Osteoblast (primary cell): ENCODE measurements at regions not wholly inside any gene's neighbourhood (a gene's known extent, or its start where the extent isn't known, plus 50 kb on each side); places are given as distances from the start of the nearest gene placed in this dataset.

Experiments
- DNase-seq: peaks from one replicate; pipeline ENCODE4 v3.0.0; 2011; ENCODE audit warnings: low spot score, mixed read lengths; ENCODE audit not compliant: insufficient read length; ENCODE audit errors: missing footprints
- H2AFZ ChIP-seq: 2 replicates; pipeline ENCODE4 v1.6.0; 2011; ENCODE audit warnings: mild to moderate bottlenecking, low read length
- H3K27ac ChIP-seq: 2 replicates; pipeline ENCODE4 v1.5.1; 2011; ENCODE audit warnings: mild to moderate bottlenecking, low read depth, low read length, moderate library complexity
- H3K27me3 ChIP-seq: 2 replicates; pipeline ENCODE4 v1.6.0; 2012; ENCODE audit warnings: mild to moderate bottlenecking, control low read depth, inconsistent platforms, low read length, moderate library complexity; ENCODE audit not compliant: insufficient read depth
- H3K36me3 ChIP-seq: 2 replicates; pipeline ENCODE4 v1.5.1; 2011; ENCODE audit warnings: mild to moderate bottlenecking, low read length, control low read depth, moderate library complexity; ENCODE audit not compliant: insufficient read depth
- H3K4me1 ChIP-seq: 2 replicates; pipeline ENCODE4 v1.5.1; 2011; ENCODE audit warnings: mild to moderate bottlenecking, low read length, control low read depth, moderate library complexity; ENCODE audit not compliant: insufficient read depth
- H3K4me2 ChIP-seq: 2 replicates; pipeline ENCODE4 v1.6.0; 2011; ENCODE audit warnings: mild to moderate bottlenecking, low read length; ENCODE audit not compliant: insufficient read depth
- H3K4me3 ChIP-seq: fragments of 200-600 bp; sonication (generic); 3 replicates; pipeline ENCODE4 v1.5.1; 2012; ENCODE audit warnings: mild to moderate bottlenecking, low read length, inconsistent platforms; ENCODE audit not compliant: insufficient read depth
- H3K79me2 ChIP-seq: 2 replicates; pipeline ENCODE4 v1.6.0; 2012; ENCODE audit warnings: mild to moderate bottlenecking, low read length, control low read depth, inconsistent platforms; ENCODE audit not compliant: insufficient read depth
- H3K9me3 ChIP-seq: 2 replicates; pipeline ENCODE4 v1.5.1; 2011; ENCODE audit warnings: low read depth, low read length, control low read depth
- H4K20me1 ChIP-seq: 2 replicates; pipeline ENCODE4 v1.6.0; 2012; ENCODE audit warnings: mild to moderate bottlenecking, low read length, control low read depth; ENCODE audit not compliant: insufficient read depth
- CTCF ChIP-seq: IDR thresholded peaks from 2 replicates; pipeline ENCODE4 v1.5.1; 2011; ENCODE audit warnings: mild to moderate bottlenecking, low read depth, low read length, moderate library complexity; ENCODE audit errors: extremely low read depth

- no peaks in the 10 kb centered on the region for H3K4me1 ChIP-seq
- no peaks in the 10 kb centered on the region for H3K9me3 ChIP-seq
- no peak overlapping the region for H3K4me3 ChIP-seq
- no peak for TF ChIP-seq CTCF
- DNase-seq, result no peak
- no peaks in the 10 kb centered on the region for H3K36me3 ChIP-seq
- no peak overlapping the region for H3K27ac ChIP-seq
- no peaks in the 10 kb centered on the region for H4K20me1 ChIP-seq
- no peak overlapping the region for H2AFZ ChIP-seq
- peaks cover 6% of the 10 kb centered on the region for H3K27me3 ChIP-seq
- H3K79me2 ChIP-seq, result no peaks in the 10 kb centered on the region
- H3K4me2 ChIP-seq, result no peak overlapping the region
Measured at GRCh38 chr18:43572163-43572562, 294.9 kb upstream of the SYT4 start.

- no peak for TF ChIP-seq CTCF
- Histone ChIP-seq H3K4me3 (no peak overlapping the region), H4K20me1 (no peaks in the 10 kb centered on the region), H3K4me1 (no peaks in the 10 kb centered on the region), H3K9me3 (no peaks in the 10 kb centered on the region), H3K79me2 (no peaks in the 10 kb centered on the region), H2AFZ (no peak overlapping the region), H3K27me3 (no peaks in the 10 kb centered on the region), H3K4me2 (no peak overlapping the region), H3K27ac (no peak overlapping the region), H3K36me3 (no peaks in the 10 kb centered on the region)
- DNase-seq, result no peak
Measured at GRCh38 chr18:43574974-43575373, 297.7 kb upstream of the SYT4 start.

- Histone ChIP-seq H3K36me3 (no peaks in the 10 kb centered on the region), H4K20me1 (no peaks in the 10 kb centered on the region), H3K4me1 (no peaks in the 10 kb centered on the region), H3K4me3 (no peak overlapping the region), H3K27ac (no peak overlapping the region), H3K9me3 (no peaks in the 10 kb centered on the region), H3K4me2 (no peak overlapping the region), H3K27me3 (no peaks in the 10 kb centered on the region), H3K79me2 (no peaks in the 10 kb centered on the region), H2AFZ (no peak overlapping the region)
- TF ChIP-seq CTCF, result no peak
- no peak for DNase-seq
Measured at GRCh38 chr18:43578211-43578610, 300.9 kb upstream of the SYT4 start.

- Histone ChIP-seq H4K20me1 (no peaks in the 10 kb centered on the region), H3K36me3 (no peaks in the 10 kb centered on the region), H3K27me3 (no peaks in the 10 kb centered on the region), H3K4me2 (no peak overlapping the region), H3K4me1 (no peaks in the 10 kb centered on the region), H3K4me3 (no peak overlapping the region), H3K27ac (no peak overlapping the region), H2AFZ (no peak overlapping the region), H3K79me2 (no peaks in the 10 kb centered on the region), H3K9me3 (no peaks in the 10 kb centered on the region)
- DNase-seq, result peak; percentile 66
- no peak for TF ChIP-seq CTCF
Measured at GRCh38 chr18:43578706-43579105, 301.4 kb upstream of the SYT4 start.
